DMS153 treated with DMSO at 0.1 percent for 48 hours (cell line): ENCODE measurements at regions not wholly inside any gene's neighbourhood (a gene's known extent, or its start where the extent isn't known, plus 50 kb on each side); places are given as distances from the start of the nearest gene placed in this dataset.

Experiments
- DNase-seq: peaks from one replicate; lab custom pipeline; 2025; ENCODE audit not compliant: unreplicated experiment; lab: John Stamatoyannopoulos, UW

GRCh38 chr15:66900586-66901310 lies 164.7 kb upstream of the SMAD3 start:
- no peak for DNase-seq

- no peak for DNase-seq
Measured at GRCh38 chr15:66901336-66902100, 163.9 kb upstream of the SMAD3 start.

- no peak for DNase-seq
Measured at GRCh38 chr15:66905185-66905584, 160.2 kb upstream of the SMAD3 start.

DNA sequence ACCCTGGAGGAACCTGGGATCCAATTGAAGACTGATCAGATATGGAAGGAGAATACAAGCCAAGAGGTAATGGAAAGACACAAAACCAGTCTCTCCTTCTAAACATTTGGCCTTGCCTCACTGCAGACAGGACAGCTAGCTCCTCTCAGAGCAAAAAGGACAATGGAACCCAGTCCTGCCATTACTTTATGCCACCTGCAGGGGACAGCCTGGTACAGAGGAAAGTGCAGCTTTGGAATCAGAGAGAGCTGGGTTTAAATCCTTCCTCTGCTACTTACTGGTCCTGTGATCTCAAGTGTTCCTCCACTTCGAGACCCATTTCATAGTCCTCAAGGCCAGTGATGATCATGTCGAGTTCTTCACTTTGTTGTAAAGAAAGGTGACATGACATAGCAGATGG lies 159.4 kb upstream of the SMAD3 start:
- DNase-seq, result no peak

GRCh38 chr15:66906668-66907614 lies 158.5 kb upstream of the SMAD3 start:
- no peak for DNase-seq

GRCh38 chr15:66907826-66908743 lies 157.3 kb upstream of the SMAD3 start:
- no peak for DNase-seq

GRCh38 chr15:66908744-66909095 lies 156.7 kb upstream of the SMAD3 start:
- DNase-seq, result no peak

DNA sequence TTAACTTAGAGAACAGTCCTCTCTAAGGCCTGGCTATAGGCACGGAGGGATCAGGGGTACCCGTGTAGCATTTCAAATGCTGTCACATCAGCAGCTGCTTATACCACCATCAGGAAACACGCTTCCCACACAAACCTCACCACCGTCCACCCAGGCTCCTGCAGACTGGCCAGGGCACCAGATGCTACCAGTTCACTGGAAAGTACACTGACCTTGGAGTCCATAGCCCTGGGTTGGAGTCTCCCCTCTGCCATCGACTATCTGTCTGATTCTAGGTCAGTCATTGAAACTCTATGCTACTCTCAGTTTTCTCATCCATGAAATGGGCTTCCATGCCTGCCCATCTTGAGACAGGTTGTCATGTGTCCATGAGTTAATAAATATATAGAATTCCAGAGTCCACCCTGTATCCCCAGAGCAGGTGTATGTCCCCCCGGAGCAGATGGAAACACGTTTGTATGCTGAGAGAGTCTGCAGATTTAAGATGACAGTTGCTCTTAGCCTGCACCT lies 156.0 kb upstream of the SMAD3 start:
- no peak for DNase-seq

DNA sequence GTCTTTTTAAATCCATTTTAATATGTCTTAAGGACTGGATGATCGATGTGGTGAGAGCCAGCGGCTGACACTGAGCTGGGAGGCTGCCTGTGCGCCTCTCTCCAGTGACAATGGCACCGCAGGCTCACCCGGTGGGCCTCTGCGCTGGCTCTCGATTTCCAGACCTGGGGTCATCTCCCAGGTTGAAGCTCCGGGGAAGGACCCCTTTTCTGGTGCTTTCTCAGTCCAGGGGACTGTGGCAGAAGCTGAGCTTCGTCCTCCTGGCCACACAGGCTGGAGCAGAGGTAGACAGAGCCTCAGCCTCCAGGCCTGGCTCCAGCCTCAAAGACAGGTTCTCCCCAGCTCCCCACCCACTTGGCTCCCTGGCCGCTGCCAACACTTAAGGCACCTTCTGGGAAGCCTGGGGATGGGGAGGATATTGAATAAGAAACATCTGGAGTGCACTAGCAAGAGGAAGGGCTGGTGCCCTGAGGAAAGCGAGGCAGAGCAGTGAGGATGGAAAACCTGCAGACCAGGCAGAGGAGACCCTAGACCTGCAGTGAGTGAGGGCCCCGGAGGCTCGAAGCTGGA lies 154.2 kb upstream of the SMAD3 start:
- DNase-seq, result no peak

- DNase-seq, result no peak
Measured at GRCh38 chr15:66912001-66912400, 153.4 kb upstream of the SMAD3 start.

DNA sequence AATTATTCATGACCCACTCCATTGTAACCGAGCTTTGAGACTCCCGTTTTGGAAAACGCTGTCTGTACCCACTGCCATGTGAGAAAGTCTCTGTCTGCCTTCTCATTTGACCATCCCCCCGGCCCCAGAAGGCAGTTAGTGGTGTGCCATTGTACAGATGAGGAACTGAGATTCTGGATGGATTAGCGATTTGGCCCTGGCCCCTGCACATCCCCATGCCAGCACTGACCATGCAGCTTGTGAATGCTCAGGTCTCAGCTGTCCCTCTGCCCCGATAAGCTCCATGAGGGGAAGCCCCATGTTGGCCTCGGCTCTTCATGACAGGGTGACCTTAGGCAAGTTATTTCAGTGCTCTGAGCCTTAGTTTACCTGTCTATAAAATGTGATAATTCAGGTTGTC lies 153.0 kb upstream of the SMAD3 start:
- DNase-seq, result no peak

- DNase-seq, result no peak
Measured at GRCh38 chr15:66917904-66918448, 147.4 kb upstream of the SMAD3 start.

GRCh38 chr15:66919421-66919820 lies 146.0 kb upstream of the SMAD3 start:
- DNase-seq, result no peak

DNA sequence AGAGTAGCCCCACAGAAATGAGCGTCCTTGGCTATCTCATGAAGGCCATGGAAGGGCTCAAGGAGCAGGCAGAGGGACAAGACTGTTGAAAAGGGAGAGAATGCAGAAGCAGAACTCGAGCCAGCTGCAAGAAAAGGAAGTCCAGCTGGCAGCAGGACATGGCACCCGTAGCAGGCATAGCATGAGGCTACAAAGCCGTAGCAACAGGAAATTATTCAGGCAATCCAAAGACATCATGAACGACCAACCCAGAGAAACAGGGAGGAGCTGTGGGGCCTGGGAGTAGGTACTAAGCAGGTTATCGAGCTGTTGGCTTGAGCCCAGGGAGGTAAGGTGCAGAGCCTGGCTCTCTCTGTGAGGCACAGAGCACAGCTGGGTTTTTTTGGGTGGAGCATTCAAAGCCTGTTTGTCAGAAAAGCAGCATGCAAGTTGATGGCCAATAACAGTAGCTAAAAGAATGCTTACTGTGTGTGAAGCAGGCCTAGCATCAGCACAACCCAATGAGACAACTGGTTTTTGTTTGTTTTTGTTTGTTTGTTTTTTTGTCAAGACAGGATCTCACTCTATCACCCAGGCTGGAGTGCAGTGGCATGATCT lies 144.0 kb upstream of the SMAD3 start:
- no peak for DNase-seq

DNA sequence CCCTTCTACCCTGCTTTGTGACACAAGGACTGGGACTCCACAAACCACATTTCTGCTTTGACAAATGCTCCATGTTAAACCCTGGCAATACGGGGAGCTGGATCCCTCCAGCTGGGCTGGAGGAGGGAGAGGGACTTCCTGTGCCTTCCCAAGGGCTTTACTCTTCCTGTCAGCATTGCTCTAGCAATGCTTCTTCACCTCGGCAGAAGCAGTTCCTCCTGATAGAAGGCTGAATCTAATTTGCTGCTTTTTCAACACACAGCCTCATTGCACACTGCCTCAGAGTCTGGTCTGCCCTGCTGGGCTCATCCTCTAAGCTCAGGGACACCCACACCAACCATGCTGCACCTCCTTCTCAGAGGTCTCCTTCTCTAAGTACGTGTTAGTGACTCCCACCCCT lies 142.8 kb upstream of the SMAD3 start:
- DNase-seq, result no peak

GRCh38 chr15:66923438-66923881 lies 141.9 kb upstream of the SMAD3 start:
- DNase-seq, result no peak

DNA sequence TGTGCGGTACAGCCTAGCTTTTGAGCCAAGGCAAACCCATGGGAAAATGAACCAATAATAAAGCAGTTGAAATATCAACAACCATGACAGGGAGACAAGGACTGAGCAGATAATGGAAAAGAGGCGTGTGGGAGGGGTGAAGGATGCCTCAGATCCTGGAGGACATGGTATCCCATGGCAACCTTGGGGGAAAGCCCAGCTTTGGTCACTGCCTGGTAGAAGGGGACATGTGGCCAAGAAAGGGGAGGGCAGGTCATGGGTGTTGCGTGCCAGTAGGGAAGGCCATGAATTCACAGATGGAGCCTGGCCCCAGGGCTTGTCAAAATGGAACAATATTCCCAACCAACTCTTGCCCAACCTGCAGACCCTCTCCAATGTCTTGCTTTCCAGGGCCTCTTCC lies 140.5 kb upstream of the SMAD3 start:
- no peak for DNase-seq

DNA sequence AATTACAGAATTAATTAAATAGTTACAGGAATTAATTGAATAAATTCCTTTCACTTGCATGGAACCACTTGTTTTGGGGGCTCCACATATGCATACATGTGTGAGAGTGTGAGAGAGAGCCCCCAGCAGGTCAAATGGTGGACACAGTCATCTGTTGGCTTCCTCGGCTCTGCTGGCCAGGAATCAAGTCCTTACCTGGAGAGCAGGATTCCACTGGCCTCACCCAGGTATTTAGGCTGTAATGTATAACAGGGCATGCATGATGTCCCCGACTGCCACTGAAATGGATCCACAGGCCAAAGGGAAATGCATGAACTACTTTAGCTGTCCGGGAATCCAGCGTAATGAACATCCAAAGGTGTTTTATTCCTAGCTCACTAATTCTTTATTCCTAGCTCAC lies 139.7 kb upstream of the SMAD3 start:
- DNase-seq, result no peak
